CD14-positive monocyte (primary cell): ENCODE measurements at regions not wholly inside any gene's neighbourhood (a gene's known extent, or its start where the extent isn't known, plus 50 kb on each side); places are given as distances from the start of the nearest gene placed in this dataset.

Source experiments
- DNase-seq, 3 donors: peaks; one replicate each; pipeline ENCODE4 v3.0.0-alpha.2; 2011 to 2022
- H2AFZ ChIP-seq: 2 replicates; pipeline ENCODE4 v1.6.0; 2012; ENCODE audit warnings: mild to moderate bottlenecking, low read depth, low read length, inconsistent platforms; ENCODE audit not compliant: insufficient read depth, poor library complexity, severe bottlenecking
- H3K27ac ChIP-seq, 2 donors: 1 replicate in 1 of 2; 2 replicates in 1 of 2; pipeline ENCODE4 v1.5.1; 2012 to 2013; ENCODE audit warnings: low read length in 2 of 2, control low read depth in 1 of 2, inconsistent platforms in 1 of 2, low read depth in 1 of 2, mild to moderate bottlenecking in 1 of 2
- H3K27me3 ChIP-seq, 2 donors: one replicate each; pipeline versions ENCODE4 v1.6.0 to v1.6.1; 2011 to 2013; ENCODE audit warnings: low read length in 2 of 2; ENCODE audit not compliant: control insufficient read depth in 2 of 2, insufficient read depth in 2 of 2
- H3K36me3 ChIP-seq, 2 donors: replicated peaks in 1 of 2; 1 replicate in 1 of 2; 2 replicates in 1 of 2; pipeline versions ENCODE4 v1.5.1 to v1.6.1; 2012 to 2013; ENCODE audit warnings: low read length in 2 of 2, control low read depth in 1 of 2, inconsistent platforms in 1 of 2, mild to moderate bottlenecking in 1 of 2; ENCODE audit not compliant: insufficient read depth in 2 of 2, control insufficient read depth in 1 of 2
- H3K4me1 ChIP-seq, 2 donors: 1 replicate in 1 of 2; 2 replicates in 1 of 2; pipeline versions ENCODE4 v1.5.1 to v1.6.1; 2012 to 2013; ENCODE audit warnings: low read length in 2 of 2, control low read depth in 1 of 2, inconsistent platforms in 1 of 2, mild to moderate bottlenecking in 1 of 2, moderate library complexity in 1 of 2; ENCODE audit not compliant: insufficient read depth in 2 of 2, control insufficient read depth in 1 of 2
- H3K4me2 ChIP-seq: replicated peaks from 2 replicates; pipeline ENCODE3; 2012; ENCODE audit warnings: low read length, moderate library complexity, mild to moderate bottlenecking; ENCODE audit not compliant: poor library complexity, severe bottlenecking; ENCODE audit errors: extremely low read depth
- H3K4me3 ChIP-seq, 3 experiments: fragments of 200-600 bp in 1 of 3; sonication (generic) in 1 of 3; replicated peaks in 1 of 3; 1 replicate in 2 of 3; 2 replicates in 1 of 3; pipeline ENCODE4 v1.5.1; 2011 to 2013; ENCODE audit warnings: low read length in 3 of 3, mild to moderate bottlenecking in 3 of 3, control low read depth in 2 of 3, low read depth in 2 of 3, inconsistent platforms in 1 of 3, moderate library complexity in 1 of 3
- H3K79me2 ChIP-seq: 2 replicates; pipeline ENCODE4 v1.6.0; 2012; ENCODE audit warnings: mild to moderate bottlenecking, control low read depth, inconsistent platforms, low read length, moderate library complexity; ENCODE audit not compliant: insufficient read depth
- H3K9ac ChIP-seq: 2 replicates; pipeline ENCODE4 v1.6.0; 2017; ENCODE audit warnings: low read length, mild to moderate bottlenecking; ENCODE audit not compliant: insufficient read depth, poor library complexity, severe bottlenecking
- H3K9me3 ChIP-seq, 2 donors: replicated peaks in 1 of 2; 1 replicate in 1 of 2; 2 replicates in 1 of 2; pipeline versions ENCODE4 v1.5.1 to v1.6.1; 2012 to 2013; ENCODE audit warnings: low read length in 2 of 2, control low read depth in 1 of 2; ENCODE audit not compliant: control insufficient read depth in 1 of 2, insufficient read depth in 1 of 2
- H4K20me1 ChIP-seq: 2 replicates; pipeline ENCODE4 v1.6.0; 2012; ENCODE audit warnings: mild to moderate bottlenecking, low read length, control low read depth, moderate library complexity; ENCODE audit not compliant: insufficient read depth
- H3K27ac Mint-ChIP-seq, 7 donors: one replicate each; pipeline ENCODE4 v1.8.0; 2020; ENCODE audit warnings: mild to moderate bottlenecking in 7 of 7, mixed read lengths in 7 of 7, moderate library complexity in 6 of 7, inconsistent platforms in 2 of 7
- H3K27me3 Mint-ChIP-seq, 3 donors: one replicate each; pipeline ENCODE4 v1.8.0; 2021 to 2022; ENCODE audit warnings: low read depth in 3 of 3, mild to moderate bottlenecking in 3 of 3, mixed read lengths in 3 of 3, moderate library complexity in 3 of 3, inconsistent platforms in 1 of 3
- H3K36me3 Mint-ChIP-seq, 2 donors: one replicate each; pipeline ENCODE4 v1.8.0; 2020; ENCODE audit warnings: mixed read lengths in 2 of 2, inconsistent platforms in 1 of 2, mild to moderate bottlenecking in 1 of 2
- H3K4me1 Mint-ChIP-seq: one replicate; pipeline ENCODE4 v1.8.0; 2020; ENCODE audit warnings: mild to moderate bottlenecking, mixed read lengths
- H3K4me3 Mint-ChIP-seq, 2 donors: one replicate each; pipeline ENCODE4 v1.8.0; 2020; ENCODE audit warnings: mild to moderate bottlenecking in 2 of 2, mixed read lengths in 2 of 2, moderate library complexity in 1 of 2
- H3K9me3 Mint-ChIP-seq, 7 donors: one replicate each; pipeline ENCODE4 v1.8.0; 2020 to 2022; ENCODE audit warnings: mixed read lengths in 7 of 7, mild to moderate bottlenecking in 6 of 7, moderate library complexity in 6 of 7, inconsistent platforms in 2 of 7
- WGBS: methylation state at CpG from one replicate; pipeline ENCODE4 v1.1.5; 2013; ENCODE audit warnings: missing lambda C conversion rate; ENCODE audit not compliant: insufficient coverage; 5-methylcytosine and 5-hydroxymethylcytosine counted together
- intact Hi-C, 2 donors: fragments of 100-400 bp; cut with micrococcal nuclease; formaldehyde crosslinking; loops; one replicate each; pipeline versions ENCODE4 v1.15.0 to v1.15.1; 2023
- TF ChIP-seq, protein P1 (sequence below): fragments of 200-600 bp; IDR thresholded peaks from one replicate; pipeline ENCODE4 v1.8.0; 2022; ENCODE audit warnings: antibody characterized with exemption, mild to moderate bottlenecking

- Histone ChIP-seq H3K4me1 (no peaks in the 10 kb centered on the region), H3K9me3 (peaks cover 0 to 5% of the 10 kb centered on the region in 2 donors), H3K27me3 (no peaks in the 10 kb centered on the region), H3K36me3 (no peaks in the 10 kb centered on the region), H3K4me2 (no peak overlapping the region), H4K20me1 (no peaks in the 10 kb centered on the region), H3K79me2 (no peaks in the 10 kb centered on the region), H3K9ac (no peak overlapping the region), H3K27ac (no peak overlapping the region), H3K4me3 (no peak overlapping the region), H2AFZ (no peak overlapping the region)
- Mint-ChIP-seq H3K27me3 (peaks cover 11 to 16% (median 16%) of the 10 kb centered on the region in 3 donors), H3K4me1 (no peaks in the 10 kb centered on the region), H3K4me3 (no peak overlapping the region), H3K9me3 (peaks cover 2 to 11% (median 5%) of the 10 kb centered on the region in 7 donors), H3K27ac (no peak overlapping the region), H3K36me3 (no peaks in the 10 kb centered on the region)
- no peak for DNase-seq
- no CpG with 5 or more reads among the region's 1 CpG for WGBS
- intact Hi-C loops = no loop called here
- TF ChIP-seq, protein P1, sequence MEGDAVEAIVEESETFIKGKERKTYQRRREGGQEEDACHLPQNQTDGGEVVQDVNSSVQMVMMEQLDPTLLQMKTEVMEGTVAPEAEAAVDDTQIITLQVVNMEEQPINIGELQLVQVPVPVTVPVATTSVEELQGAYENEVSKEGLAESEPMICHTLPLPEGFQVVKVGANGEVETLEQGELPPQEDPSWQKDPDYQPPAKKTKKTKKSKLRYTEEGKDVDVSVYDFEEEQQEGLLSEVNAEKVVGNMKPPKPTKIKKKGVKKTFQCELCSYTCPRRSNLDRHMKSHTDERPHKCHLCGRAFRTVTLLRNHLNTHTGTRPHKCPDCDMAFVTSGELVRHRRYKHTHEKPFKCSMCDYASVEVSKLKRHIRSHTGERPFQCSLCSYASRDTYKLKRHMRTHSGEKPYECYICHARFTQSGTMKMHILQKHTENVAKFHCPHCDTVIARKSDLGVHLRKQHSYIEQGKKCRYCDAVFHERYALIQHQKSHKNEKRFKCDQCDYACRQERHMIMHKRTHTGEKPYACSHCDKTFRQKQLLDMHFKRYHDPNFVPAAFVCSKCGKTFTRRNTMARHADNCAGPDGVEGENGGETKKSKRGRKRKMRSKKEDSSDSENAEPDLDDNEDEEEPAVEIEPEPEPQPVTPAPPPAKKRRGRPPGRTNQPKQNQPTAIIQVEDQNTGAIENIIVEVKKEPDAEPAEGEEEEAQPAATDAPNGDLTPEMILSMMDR = no peak
Measured at GRCh38 chr3:10726787-10727186, 89.2 kb upstream of the SLC6A11 start.

- H3K4me1 Mint-ChIP-seq = no peaks in the 10 kb centered on the region
- TF ChIP-seq, protein P1 = no peak
- Histone ChIP-seq H3K36me3 (no peaks in the 10 kb centered on the region), H4K20me1 (no peaks in the 10 kb centered on the region), H3K4me3 (no peak overlapping the region), H2AFZ (no peak overlapping the region), H3K4me1 (no peaks in the 10 kb centered on the region), H3K27ac (no peak overlapping the region), H3K27me3 (peaks cover 0 to 4% of the 10 kb centered on the region in 2 donors), H3K9me3 (peaks cover 8 to 26% of the 10 kb centered on the region in 2 donors), H3K9ac (no peak overlapping the region), H3K79me2 (no peaks in the 10 kb centered on the region), H3K4me2 (no peak overlapping the region)
- peak overlapping the region in 2 of 7 donors; percentile 19 to 64 for H3K27ac Mint-ChIP-seq
- no peaks in the 10 kb centered on the region for H3K36me3 Mint-ChIP-seq
- H3K9me3 Mint-ChIP-seq = peaks cover 9 to 34% (median 26%) of the 10 kb centered on the region in 7 donors
- no peak overlapping the region for H3K4me3 Mint-ChIP-seq
- H3K27me3 Mint-ChIP-seq = peaks cover 11 to 16% (median 12%) of the 10 kb centered on the region in 3 donors
- DNase-seq = no peak
- 57% methylated on average over 1 of the region's 2 CpGs for WGBS
- intact Hi-C loops = no loop called here
Measured at GRCh38 chr3:10729439-10729838, 86.6 kb upstream of the SLC6A11 start.
